HEK293 (cell line): ENCODE measurements at regions not wholly inside any gene's neighbourhood (a gene's known extent, or its start where the extent isn't known, plus 50 kb on each side); places are given as distances from the start of the nearest gene placed in this dataset.

Experiments used
- CTCF ChIA-PET: fragments of 350-600 bp; formaldehyde crosslinking; extraction: SDS; loops from one replicate; lab custom pipeline; 2021; ENCODE audit warnings: antibody characterized with exemption; lab: Yijun Ruan, JAX
- POLR2A ChIA-PET: fragments of 300-600 bp; formaldehyde crosslinking; extraction: SDS; loops from one replicate; lab custom pipeline; 2020; ENCODE audit warnings: antibody characterized with exemption, inconsistent platforms; lab: Yijun Ruan, JAX
- H3K27ac ChIP-seq: fragments of 200-500 bp; sonication (Bioruptor generic); 2 replicates; pipeline ENCODE4 v1.5.1; 2014; ENCODE audit warnings: low read depth, low read length, control low read depth, inconsistent platforms; ENCODE audit errors: extremely low read depth
- H3K36me3 ChIP-seq, 2 experiments: fragments of 200-500 bp in 1 of 2; sonication (Bioruptor generic) in 1 of 2; 1 replicate in 1 of 2; 2 replicates in 1 of 2; pipeline ENCODE4 v1.5.1; 2014 to 2017; ENCODE audit warnings: inconsistent platforms in 2 of 2, low read length in 2 of 2; ENCODE audit not compliant: control insufficient read depth in 2 of 2, insufficient read depth in 1 of 2
- H3K4me1 ChIP-seq: fragments of 200-500 bp; sonication (Bioruptor generic); 2 replicates; pipeline ENCODE4 v1.5.1; 2014; ENCODE audit warnings: mild to moderate bottlenecking, low read length, inconsistent platforms; ENCODE audit not compliant: control insufficient read depth, insufficient read depth
- H3K4me3 ChIP-seq: 2 replicates; pipeline ENCODE4 v1.5.1; 2011; ENCODE audit warnings: low read depth, mild to moderate bottlenecking, control low read depth, low read length, moderate library complexity
- H3K9me3 ChIP-seq: fragments of 200-500 bp; sonication (Bioruptor generic); 2 replicates; pipeline ENCODE4 v1.5.1; 2014; ENCODE audit warnings: low read depth, low read length, inconsistent platforms; ENCODE audit not compliant: control insufficient read depth, insufficient read depth
- GFI1B ChIP-seq: fragments of 450-650 bp; formaldehyde crosslinking; IDR thresholded peaks from 2 replicates; pipeline ENCODE4 v1.5.1; 2016; ENCODE audit warnings: missing biosample characterization, missing genetic modification characterization
- HOXC10 ChIP-seq: sonication (generic); formaldehyde crosslinking; IDR thresholded peaks from 2 replicates; pipeline ENCODE4 v1.8.1; 2023; ENCODE audit warnings: mild to moderate bottlenecking, missing genetic modification reagents
- KLF17 ChIP-seq: fragments of 450-650 bp; formaldehyde crosslinking; IDR thresholded peaks from 2 replicates; pipeline ENCODE4 v1.5.1; 2016; ENCODE audit warnings: missing biosample characterization, missing genetic modification characterization
- PRDM10 ChIP-seq: fragments of 450-650 bp; formaldehyde crosslinking; IDR thresholded peaks from 2 replicates; pipeline ENCODE4 v1.5.1; 2016; ENCODE audit warnings: missing biosample characterization, missing genetic modification characterization
- ZBTB8A ChIP-seq: fragments of 450-650 bp; formaldehyde crosslinking; IDR thresholded peaks from 2 replicates; pipeline ENCODE4 v1.5.1; 2016; ENCODE audit warnings: missing biosample characterization, missing genetic modification characterization
- ZNF138 ChIP-seq: fragments of 450-650 bp; formaldehyde crosslinking; IDR thresholded peaks from 2 replicates; pipeline ENCODE4 v1.5.1; 2016; ENCODE audit warnings: missing biosample characterization, missing genetic modification characterization, borderline replicate concordance
- ZNF155 ChIP-seq: fragments of 450-650 bp; formaldehyde crosslinking; IDR thresholded peaks from 2 replicates; pipeline ENCODE4 v1.5.1; 2016; ENCODE audit warnings: missing biosample characterization, missing genetic modification characterization
- ZNF292 ChIP-seq: fragments of 450-650 bp; formaldehyde crosslinking; IDR thresholded peaks from 2 replicates; pipeline ENCODE4 v1.5.1; 2016; ENCODE audit warnings: low read depth, missing biosample characterization, missing genetic modification characterization, borderline replicate concordance
- ZNF350 ChIP-seq: fragments of 450-650 bp; formaldehyde crosslinking; IDR thresholded peaks from 2 replicates; pipeline ENCODE4 v1.5.0; 2017; ENCODE audit warnings: missing biosample characterization, mild to moderate bottlenecking, missing genetic modification characterization
- ZNF37A ChIP-seq: fragments of 450-650 bp; IDR thresholded peaks from 2 replicates; pipeline ENCODE4 v1.5.1; 2018; ENCODE audit warnings: missing biosample characterization, missing genetic modification characterization
- ZNF416 ChIP-seq: fragments of 450-650 bp; formaldehyde crosslinking; IDR thresholded peaks from 2 replicates; pipeline ENCODE4 v1.5.1; 2016; ENCODE audit warnings: missing biosample characterization, missing genetic modification characterization
- ZNF510 ChIP-seq: fragments of 450-650 bp; formaldehyde crosslinking; IDR thresholded peaks from 2 replicates; pipeline ENCODE4 v1.5.1; 2018; ENCODE audit warnings: mild to moderate bottlenecking, missing genetic modification characterization, missing biosample characterization; ENCODE audit not compliant: insufficient replicate concordance
- ZNF518A ChIP-seq: fragments of 450-650 bp; formaldehyde crosslinking; conservative IDR thresholded peaks from 2 replicates; pipeline ENCODE4 v1.5.1; 2016; ENCODE audit warnings: low read depth, missing biosample characterization, missing genetic modification characterization
- ZNF610 ChIP-seq: fragments of 450-650 bp; formaldehyde crosslinking; IDR thresholded peaks from 2 replicates; pipeline ENCODE4 v1.5.1; 2016; ENCODE audit warnings: missing biosample characterization, missing genetic modification characterization, borderline replicate concordance
- ZNF660 ChIP-seq: fragments of 450-650 bp; IDR thresholded peaks from 2 replicates; pipeline ENCODE4 v1.5.1; 2018; ENCODE audit warnings: missing biosample characterization, mild to moderate bottlenecking, missing genetic modification characterization
- ZNF76 ChIP-seq: fragments of 450-650 bp; formaldehyde crosslinking; IDR thresholded peaks from 2 replicates; pipeline ENCODE4; 2016; ENCODE audit warnings: low read depth, missing biosample characterization, missing genetic modification characterization, borderline replicate concordance
- ZNF776 ChIP-seq: fragments of 450-650 bp; formaldehyde crosslinking; IDR thresholded peaks from 2 replicates; pipeline ENCODE4 v1.5.0; 2017; ENCODE audit warnings: missing biosample characterization, missing genetic modification characterization, borderline replicate concordance
- ZNF785 ChIP-seq: fragments of 450-650 bp; formaldehyde crosslinking; IDR thresholded peaks from 2 replicates; pipeline ENCODE4 v1.5.1; 2016; ENCODE audit warnings: missing biosample characterization, missing genetic modification characterization
- ZNF830 ChIP-seq: fragments of 450-650 bp; IDR thresholded peaks from 2 replicates; pipeline ENCODE4 v1.5.0; 2018; ENCODE audit warnings: missing biosample characterization, missing genetic modification characterization, low read depth, mild to moderate bottlenecking, moderate library complexity

GRCh38 chr5:36492984-36493654 lies 113.3 kb upstream of the SLC1A3 start:
- CTCF ChIA-PET, result interaction anchor here (1.1 to 8.2 kb wide), 6 partner anchors 8 to 202 kb away, joined by 3 to 69 read pairs (median 6); no protein-coding TSS in a partner anchor
- H3K4me1 ChIP-seq, result no peaks in the 10 kb centered on the region
- no peak overlapping the region for H3K27ac ChIP-seq
- POLR2A ChIA-PET, result no interaction called here
- TF ChIP-seq KLF17 (tag by site-specific recombination) (no peak), ZNF416 (tag by site-specific recombination) (0 out of 2 replicates have a peak, but pooled peaks have one; percentile 23)
- no peaks in the 10 kb centered on the region for H3K36me3 ChIP-seq
- no peaks in the 10 kb centered on the region for H3K9me3 ChIP-seq
- H3K4me3 ChIP-seq, result no peak overlapping the region

GRCh38 chr5:36494028-36494427 lies 112.4 kb upstream of the SLC1A3 start:
- H3K9me3 ChIP-seq, result no peaks in the 10 kb centered on the region
- H3K36me3 ChIP-seq, result no peaks in the 10 kb centered on the region
- H3K27ac ChIP-seq, result no peak overlapping the region
- ChIA-PET CTCF (interaction anchor here (1.2 to 8.2 kb wide), 5 partner anchors 12 to 203 kb away, joined by 4 to 69 read pairs (median 5); no protein-coding TSS in a partner anchor), POLR2A (no interaction called here)
- no peak for TF ChIP-seq ZNF610 (tag by site-specific recombination)
- TF ChIP-seq ZNF660 (tag by site-specific recombination), result no peak
- TF ChIP-seq HOXC10 (CRISPR knock-in tag), result no peak
- no peak for TF ChIP-seq ZBTB8A (tag by site-specific recombination)
- TF ChIP-seq ZNF350 (tag by site-specific recombination), result no peak
- no peak for TF ChIP-seq ZNF138 (tag by site-specific recombination)
- TF ChIP-seq ZNF776 (tag by site-specific recombination), result no peak
- no peak for TF ChIP-seq GFI1B
- TF ChIP-seq ZNF785 (tag by site-specific recombination), result no peak
- no peak for TF ChIP-seq ZNF518A (tag by site-specific recombination)
- no peak for TF ChIP-seq ZNF510 (tag by site-specific recombination)
- no peak overlapping the region for H3K4me3 ChIP-seq
- H3K4me1 ChIP-seq, result no peaks in the 10 kb centered on the region

GRCh38 chr5:36494841-36495601 lies 111.4 kb upstream of the SLC1A3 start:
- ChIA-PET POLR2A (no interaction called here), CTCF (interaction anchor here (0.6 to 8.2 kb wide), 6 partner anchors 11 to 202 kb away, joined by 3 to 69 read pairs (median 3); no protein-coding TSS in a partner anchor)
- Histone ChIP-seq H3K27ac (no peak overlapping the region), H3K36me3 (no peaks in the 10 kb centered on the region), H3K4me1 (no peaks in the 10 kb centered on the region)
- TF ChIP-seq ZNF37A (tag by site-specific recombination) (no peak), PRDM10 (tag by site-specific recombination) (no peak), ZNF155 (tag by site-specific recombination) (no peak), ZNF830 (no peak), ZNF292 (tag by site-specific recombination) (no peak), ZNF76 (tag by site-specific recombination) (no peak)
- TF ChIP-seq, all 188 proteins: peak for 0
- Histone ChIP-seq H3K4me3 (no peak overlapping the region), H3K9me3 (no peaks in the 10 kb centered on the region)
